ENCODE measurements at regions not wholly inside any gene's neighbourhood (a gene's known extent, or its start where the extent isn't known, plus 50 kb on each side); places are given as distances from the start of the nearest gene placed in this dataset.
"Not testable (repeated sequence)": the region's sequence is repeated elsewhere in the genome, so short reads cannot be mapped to it uniquely, and the experiment has no call there.

- intact Hi-C loops (cut with micrococcal nuclease; ENCODE audit: unreplicated experiment) = no loop called here
- Histone ChIP-seq H3K9me3 (ENCODE audit: low read depth, low read length, poor library complexity, severe bottlenecking) (no peaks in the 10 kb centered on the region), H3K4me1 (ENCODE audit: insufficient read depth, low read length, poor library complexity, severe bottlenecking) (no peaks in the 10 kb centered on the region), H3K27me3 (replicated peaks; ENCODE audit: insufficient read depth, low read depth, low read length, poor library complexity) (peaks cover 9% of the 10 kb centered on the region), H3K36me3 (ENCODE audit: insufficient read depth, low read length, poor library complexity, severe bottlenecking) (no peaks in the 10 kb centered on the region), H3K27ac (ENCODE audit: low read depth, low read length, poor library complexity, severe bottlenecking) (no peak overlapping the region), H3K4me3 (ENCODE audit: low read depth, low read length, poor library complexity, severe bottlenecking) (no peak overlapping the region)
- TF ChIP-seq EZH2 (IDR thresholded peaks at IDR 0.05; ENCODE audit: borderline replicate concordance, low read depth, low read length, poor library complexity, severe bottlenecking) (no peak), CTCF (conservative IDR thresholded peaks at IDR 0.05; ENCODE audit: low read depth, low read length) (no peak)
- ChIA-PET POLR2A (ENCODE audit: low non-redundant PET) (no interaction called here), CTCF (no interaction called here)
- DNase-seq (ENCODE audit: low spot score) = no peak
- no TSS peak for BruUV-seq (replicated peaks)
These were observed 419.0 kb upstream of the ASIC2 start for GRCh38 chr17:33712120-33712519.

- intact Hi-C loops (cut with micrococcal nuclease; ENCODE audit: unreplicated experiment) = no loop called here
- no peak overlapping the region for H3K27ac ChIP-seq (ENCODE audit: low read depth, low read length, poor library complexity, severe bottlenecking)
- H3K27me3 ChIP-seq (replicated peaks; ENCODE audit: insufficient read depth, low read depth, low read length, poor library complexity) = no peaks in the 10 kb centered on the region
- H3K4me1 ChIP-seq (ENCODE audit: insufficient read depth, low read length, poor library complexity, severe bottlenecking) = no peaks in the 10 kb centered on the region
- ChIA-PET POLR2A (ENCODE audit: low non-redundant PET) (no interaction called here), CTCF (no interaction called here)
- no peaks in the 10 kb centered on the region for H3K9me3 ChIP-seq (ENCODE audit: low read depth, low read length, poor library complexity, severe bottlenecking)
- no peak for DNase-seq (ENCODE audit: low spot score)
- no peak for TF ChIP-seq CTCF (conservative IDR thresholded peaks at IDR 0.05; ENCODE audit: low read depth, low read length)
- TF ChIP-seq EZH2 (IDR thresholded peaks at IDR 0.05; ENCODE audit: borderline replicate concordance, low read depth, low read length, poor library complexity, severe bottlenecking) = no peak
- H3K36me3 ChIP-seq (ENCODE audit: insufficient read depth, low read length, poor library complexity, severe bottlenecking) = no peaks in the 10 kb centered on the region
- no TSS peak for BruUV-seq (replicated peaks)
- no peak overlapping the region for H3K4me3 ChIP-seq (ENCODE audit: low read depth, low read length, poor library complexity, severe bottlenecking)
These were observed 423.9 kb upstream of the ASIC2 start for GRCh38 chr17:33716957-33717356.

- H3K4me1 ChIP-seq (ENCODE audit: insufficient read depth, low read length, poor library complexity, severe bottlenecking); H3K27ac ChIP-seq (ENCODE audit: low read depth, low read length, poor library complexity, severe bottlenecking); H3K36me3 ChIP-seq (ENCODE audit: insufficient read depth, low read length, poor library complexity, severe bottlenecking); intact Hi-C loops (cut with micrococcal nuclease; ENCODE audit: unreplicated experiment); CTCF ChIA-PET; H3K4me3 ChIP-seq (ENCODE audit: low read depth, low read length, poor library complexity, severe bottlenecking); BruUV-seq (replicated peaks); H3K27me3 ChIP-seq (replicated peaks; ENCODE audit: insufficient read depth, low read depth, low read length, poor library complexity); POLR2A ChIA-PET (ENCODE audit: low non-redundant PET); H3K9me3 ChIP-seq (ENCODE audit: low read depth, low read length, poor library complexity, severe bottlenecking): not testable (repeated sequence)
- DNase-seq (ENCODE audit: low spot score) = peak; percentile 2
These were observed 430.6 kb upstream of the ASIC2 start for GRCh38 chr17:33723736-33724135.

GRCh38 chr17:33725675-33726271 lies 432.7 kb upstream of the ASIC2 start:
- TF ChIP-seq EZH2 (IDR thresholded peaks at IDR 0.05; ENCODE audit: borderline replicate concordance, low read depth, low read length, poor library complexity, severe bottlenecking) = no peak
- peak; percentile 66 for TF ChIP-seq CTCF (conservative IDR thresholded peaks at IDR 0.05; ENCODE audit: low read depth, low read length)
- H3K27me3 ChIP-seq (replicated peaks; ENCODE audit: insufficient read depth, low read depth, low read length, poor library complexity) = peaks cover 5% of the 10 kb centered on the region
- no peak overlapping the region for H3K27ac ChIP-seq (ENCODE audit: low read depth, low read length, poor library complexity, severe bottlenecking)
- H3K36me3 ChIP-seq (ENCODE audit: insufficient read depth, low read length, poor library complexity, severe bottlenecking) = no peaks in the 10 kb centered on the region
- H3K4me1 ChIP-seq (ENCODE audit: insufficient read depth, low read length, poor library complexity, severe bottlenecking) = no peaks in the 10 kb centered on the region
- H3K9me3 ChIP-seq (ENCODE audit: low read depth, low read length, poor library complexity, severe bottlenecking) = no peaks in the 10 kb centered on the region
- peak; percentile 34 for DNase-seq (ENCODE audit: low spot score)
- no peak overlapping the region for H3K4me3 ChIP-seq (ENCODE audit: low read depth, low read length, poor library complexity, severe bottlenecking)
- intact Hi-C loops (cut with micrococcal nuclease; ENCODE audit: unreplicated experiment) = no loop called here
- CTCF ChIA-PET = no interaction called here
- POLR2A ChIA-PET (ENCODE audit: low non-redundant PET) = no interaction called here
- no TSS peak for BruUV-seq (replicated peaks)
